HG03520 (cell line): ENCODE measurements at regions not wholly inside any gene's neighbourhood (a gene's known extent, or its start where the extent isn't known, plus 50 kb on each side); places are given as distances from the start of the nearest gene placed in this dataset.

ENCODE experiments used
- ATAC-seq: cut with Tn5 transposase; IDR thresholded peaks from one replicate; pipeline ENCODE4 v1.9.1; 2021; ENCODE audit warnings: mild to moderate bottlenecking, moderate library complexity; ENCODE audit not compliant: unreplicated experiment

DNA sequence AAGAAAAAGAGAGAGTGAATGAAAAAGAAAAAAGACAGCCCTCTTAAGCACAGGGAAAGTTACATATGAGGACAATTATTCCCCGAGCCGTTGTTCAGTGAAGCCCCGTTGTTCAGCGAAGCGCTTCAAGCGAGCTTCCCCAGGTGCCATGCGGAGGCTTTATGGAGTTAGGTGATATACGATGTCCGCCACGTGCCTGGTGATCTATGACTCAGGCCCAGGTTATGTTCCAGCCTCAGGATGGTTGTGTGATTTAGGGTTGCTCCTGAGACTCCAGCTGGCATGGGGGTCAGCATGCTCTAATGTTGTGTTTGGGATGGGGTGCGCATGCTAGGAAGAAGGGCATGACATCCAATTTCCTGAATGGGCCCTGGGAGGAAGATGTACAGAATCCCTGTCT, 365.6 kb downstream of the CDK5RAP2 start:
- ATAC-seq: no peak

DNA sequence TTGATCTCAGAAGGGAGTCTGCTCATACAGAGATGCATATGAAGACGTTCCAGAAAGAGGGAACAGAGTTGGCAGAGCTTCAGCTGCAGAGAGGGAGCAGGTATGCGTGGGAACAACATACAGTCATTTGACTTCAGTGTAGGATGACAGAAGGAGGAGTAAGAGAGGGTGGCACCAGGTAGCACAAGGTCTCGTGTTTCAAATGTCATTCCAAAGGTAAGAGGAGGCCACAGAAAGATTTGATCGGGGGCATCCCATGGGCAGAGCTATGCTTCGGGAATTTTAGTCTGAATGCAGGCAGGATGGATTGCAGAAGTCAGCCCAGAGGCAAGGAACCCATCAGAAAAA, 367.1 kb downstream of the CDK5RAP2 start:
- no peak for ATAC-seq

DNA sequence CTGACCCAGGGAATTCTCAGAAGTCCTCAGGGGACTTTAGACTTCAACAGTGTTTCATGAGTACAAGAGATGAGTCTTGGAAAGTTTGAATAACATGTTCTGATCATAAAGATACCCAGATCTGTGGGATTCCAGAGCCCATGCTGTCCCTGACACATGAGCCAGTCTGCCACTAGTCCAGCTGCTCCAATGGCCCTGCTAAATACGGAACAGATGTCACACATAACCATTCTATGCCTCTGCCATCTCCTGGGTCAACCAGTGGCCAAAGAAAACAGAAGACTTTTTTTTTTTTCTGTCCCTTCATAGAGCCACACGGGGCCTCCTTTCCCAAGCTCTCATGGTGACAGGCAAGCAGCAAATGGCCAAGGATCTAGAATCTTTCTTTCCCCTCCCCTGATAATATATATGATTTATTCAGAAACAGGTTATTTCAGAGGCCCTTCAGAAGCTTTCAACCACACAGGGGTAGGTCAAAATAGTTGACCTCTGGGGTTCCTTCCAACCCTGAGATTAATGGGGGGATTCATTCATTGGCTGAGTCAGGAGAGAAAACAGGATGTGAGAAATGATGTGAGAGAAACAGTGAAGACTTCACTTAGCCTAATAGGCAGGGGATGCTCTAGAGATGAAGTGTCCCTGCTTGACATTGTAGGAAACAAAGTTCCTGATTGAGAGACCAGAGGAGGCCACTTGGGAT, 367.7 kb downstream of the CDK5RAP2 start:
- no peak for ATAC-seq

DNA sequence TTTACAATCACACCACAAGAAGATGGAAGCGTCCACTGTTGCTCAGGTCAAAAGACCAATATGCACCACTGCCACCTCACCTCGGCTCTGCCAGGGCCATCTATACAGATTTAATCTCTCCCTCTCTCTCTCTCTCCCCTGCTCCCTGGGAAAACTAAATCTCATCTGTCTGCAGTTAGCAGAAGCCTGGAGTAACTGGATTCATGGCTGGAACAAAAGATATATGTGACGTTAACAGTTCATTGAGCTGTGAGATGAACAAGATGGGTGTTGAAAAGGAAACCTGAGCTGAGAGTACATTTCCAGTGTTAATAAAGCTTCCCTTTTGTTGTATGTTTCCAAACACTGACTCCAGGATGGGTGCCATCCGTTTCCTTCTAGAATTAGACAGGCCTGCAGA, 369.7 kb downstream of the CDK5RAP2 start:
- ATAC-seq: no peak

DNA sequence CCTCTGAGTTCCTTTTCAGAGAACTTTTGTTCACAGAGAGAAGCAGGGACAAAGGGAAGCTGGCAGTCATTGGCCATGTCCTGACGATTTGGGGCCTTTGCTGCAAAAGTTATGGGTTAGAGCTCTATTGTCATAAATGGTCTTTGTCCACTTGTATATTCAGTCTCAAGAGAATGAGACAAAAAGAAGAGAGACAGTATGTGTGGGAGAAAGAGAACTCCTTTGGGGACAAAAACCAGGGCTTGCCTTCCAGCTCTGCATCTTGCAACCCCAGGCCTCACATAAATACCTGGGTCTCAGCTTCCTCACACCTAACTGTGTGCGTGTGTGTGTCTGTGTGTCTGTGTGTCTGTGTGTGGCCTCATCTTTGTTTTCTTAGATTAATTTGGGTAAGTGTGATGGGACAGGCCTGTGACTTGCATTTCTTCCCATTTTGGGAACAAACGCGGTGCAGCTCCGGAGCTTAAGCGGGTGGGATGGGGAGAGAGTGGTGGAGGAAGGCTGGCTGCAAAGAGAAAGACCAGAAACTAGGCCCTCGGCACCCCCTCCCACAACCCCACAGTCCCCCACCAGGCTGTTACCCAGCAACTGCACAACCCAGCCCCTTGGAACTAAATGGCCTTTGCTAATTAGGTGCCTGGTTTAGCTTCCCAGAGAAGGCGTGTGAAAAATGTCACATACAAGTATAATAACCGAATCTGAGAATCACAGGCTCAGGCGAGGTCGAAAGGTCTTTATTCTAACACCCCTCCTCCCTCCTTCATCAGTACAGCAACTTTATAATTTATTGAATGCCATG, 376.9 kb downstream of the CDK5RAP2 start:
- no peak for ATAC-seq

DNA sequence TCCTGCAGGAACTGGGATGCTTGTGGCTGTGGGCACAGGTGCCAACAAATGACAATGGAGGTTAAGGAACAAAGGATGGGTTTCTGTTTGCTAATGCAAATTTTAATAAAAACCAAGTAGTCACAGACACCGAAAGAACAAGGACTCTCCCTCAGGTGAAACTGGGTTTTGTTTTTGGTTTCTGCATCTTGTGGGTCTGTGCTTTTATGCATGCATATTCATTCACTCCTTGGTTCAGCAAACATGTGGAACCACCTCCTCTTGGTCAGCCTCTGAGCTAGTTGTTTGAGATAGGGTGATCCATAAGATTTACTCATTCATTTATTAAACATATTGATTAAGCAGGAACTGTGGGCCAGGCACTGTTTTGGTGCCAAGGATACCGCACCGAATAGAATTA, 381.9 kb downstream of the CDK5RAP2 start:
- no peak for ATAC-seq

DNA sequence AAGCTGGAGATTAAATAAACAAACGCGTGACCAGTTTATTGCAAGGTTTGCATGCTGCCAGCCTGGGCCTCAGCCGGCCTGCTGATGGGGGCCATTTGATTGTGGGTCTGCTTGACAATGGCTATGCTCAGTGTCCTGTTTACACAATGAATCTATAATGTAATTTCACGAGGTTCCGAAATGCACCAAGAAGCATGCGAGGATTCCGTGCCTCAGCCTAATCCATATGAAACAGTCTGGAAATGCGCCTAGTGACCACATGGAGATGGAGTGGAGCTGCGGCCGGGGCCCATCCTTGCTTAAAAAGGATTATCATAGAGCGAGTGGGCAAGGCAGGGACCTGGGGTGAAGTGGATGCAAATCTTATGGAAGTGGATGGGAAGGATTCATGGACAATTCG, 382.4 kb downstream of the CDK5RAP2 start:
- ATAC-seq: no peak

DNA sequence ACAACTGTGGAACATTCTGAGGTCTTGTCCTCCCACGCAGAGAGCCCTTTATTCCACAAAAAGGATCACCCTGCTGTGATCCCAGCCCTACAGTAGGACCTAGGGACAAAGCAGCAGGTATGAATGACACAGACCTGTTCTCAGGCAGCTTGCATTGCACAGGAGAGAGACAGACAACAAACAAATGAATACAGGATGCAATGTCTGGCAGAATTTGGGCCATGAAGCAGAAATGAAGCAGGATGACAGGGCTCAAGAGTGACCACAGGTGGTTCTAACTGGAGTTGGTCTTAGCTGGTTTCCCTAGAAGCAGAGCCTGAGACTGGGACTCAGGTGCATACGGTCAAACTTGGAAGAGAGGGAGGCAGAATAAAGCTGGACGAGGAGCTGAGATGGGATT, 388.8 kb downstream of the CDK5RAP2 start:
- ATAC-seq: no peak

DNA sequence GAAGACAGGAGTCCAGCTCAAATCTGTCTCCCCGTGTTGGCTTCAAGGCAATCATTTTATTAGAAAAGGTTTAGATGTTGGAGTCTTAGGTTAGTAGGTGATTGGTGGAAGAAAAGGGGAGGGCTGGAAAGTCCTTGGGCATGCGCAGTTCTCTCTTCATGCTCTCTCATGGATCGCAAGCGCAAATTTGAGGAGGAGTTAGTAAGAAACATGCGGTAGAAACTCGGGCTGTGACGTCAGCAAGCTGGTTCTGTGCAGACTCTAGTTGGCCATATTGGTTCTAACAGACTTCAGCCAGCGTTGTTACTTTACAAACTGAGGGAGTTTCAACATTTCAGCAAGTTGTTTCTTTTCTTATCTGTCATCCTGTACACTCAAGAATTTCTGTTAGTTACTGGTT, 392.2 kb downstream of the CDK5RAP2 start:
- ATAC-seq: no peak

DNA sequence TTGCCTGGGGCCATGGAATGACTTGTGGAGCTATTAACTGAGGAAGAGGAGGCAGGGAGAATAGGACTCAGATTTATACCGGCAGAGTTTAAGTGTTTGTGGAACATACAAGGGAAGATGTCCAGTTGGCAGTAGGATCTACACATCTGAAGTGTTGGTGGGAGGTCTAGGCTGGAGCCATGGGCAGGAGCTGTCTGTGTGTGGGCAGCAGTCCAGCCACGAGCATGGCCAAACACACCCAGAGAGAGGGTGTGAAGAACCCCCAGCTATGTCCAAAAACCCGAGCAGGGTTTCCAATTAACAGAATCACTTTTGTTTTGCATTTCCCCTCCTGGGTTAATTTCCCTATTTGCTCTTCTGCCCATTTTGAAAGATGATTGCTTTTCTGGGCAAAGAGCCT, 393.7 kb downstream of the CDK5RAP2 start:
- no peak for ATAC-seq

DNA sequence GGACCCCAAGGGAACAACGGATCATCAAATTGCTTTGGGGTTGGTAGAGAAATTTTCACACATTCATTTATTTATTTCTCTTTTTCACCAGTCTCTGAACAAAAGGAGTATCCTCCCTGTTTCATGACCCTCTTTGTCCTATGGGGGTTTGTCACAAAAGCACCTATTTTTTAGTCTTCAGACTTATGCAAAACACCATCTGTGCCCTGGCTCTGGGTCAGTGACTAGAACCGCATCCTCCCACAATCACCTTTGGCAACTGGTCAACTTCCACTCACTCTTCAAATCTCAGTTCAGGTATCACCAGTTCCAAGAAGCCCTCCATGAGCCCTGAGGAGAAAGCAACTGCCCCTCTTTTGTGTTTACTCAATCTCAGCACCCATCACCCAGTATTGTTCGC, 395.7 kb downstream of the CDK5RAP2 start:
- ATAC-seq: no peak

DNA sequence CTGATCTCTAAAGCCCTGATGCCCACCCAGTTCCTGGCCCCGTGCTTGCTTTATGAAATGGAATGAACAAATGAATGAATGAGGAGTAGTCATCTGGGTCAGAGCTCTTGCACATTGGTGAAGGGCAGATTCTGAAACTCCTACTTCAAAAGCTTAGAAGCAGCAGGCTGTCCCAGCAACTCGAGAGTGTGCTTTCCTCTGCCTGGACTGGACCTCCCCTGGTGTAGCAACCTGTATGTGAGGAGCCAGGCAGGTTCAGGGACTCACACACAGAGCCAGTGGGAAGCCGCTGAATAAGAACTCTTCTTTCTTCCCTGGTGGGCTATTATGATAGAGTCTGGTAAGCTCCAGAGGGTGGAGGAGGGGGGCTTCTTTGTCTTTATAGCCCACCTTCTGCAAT, 396.4 kb downstream of the CDK5RAP2 start:
- ATAC-seq: no peak

DNA sequence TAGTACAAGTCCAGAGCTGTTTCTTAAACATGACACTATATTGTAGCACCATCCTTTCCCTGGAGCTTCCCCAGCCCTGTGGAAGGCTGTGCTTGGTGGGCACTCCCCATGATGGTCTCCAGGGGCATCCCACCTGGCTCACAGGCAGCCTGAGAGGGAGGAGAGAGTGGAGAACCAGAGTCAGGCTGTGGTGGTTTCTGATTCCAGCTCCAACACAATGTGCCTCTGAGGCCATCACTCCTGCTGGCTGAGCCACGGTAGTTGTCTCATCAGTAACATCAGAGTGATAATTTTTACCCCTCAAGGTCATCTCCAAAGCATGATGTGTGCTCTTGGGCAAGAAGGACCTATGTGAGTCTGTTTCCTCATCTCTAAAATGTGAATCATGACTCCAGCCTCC, 398.0 kb downstream of the CDK5RAP2 start:
- ATAC-seq: no peak

DNA sequence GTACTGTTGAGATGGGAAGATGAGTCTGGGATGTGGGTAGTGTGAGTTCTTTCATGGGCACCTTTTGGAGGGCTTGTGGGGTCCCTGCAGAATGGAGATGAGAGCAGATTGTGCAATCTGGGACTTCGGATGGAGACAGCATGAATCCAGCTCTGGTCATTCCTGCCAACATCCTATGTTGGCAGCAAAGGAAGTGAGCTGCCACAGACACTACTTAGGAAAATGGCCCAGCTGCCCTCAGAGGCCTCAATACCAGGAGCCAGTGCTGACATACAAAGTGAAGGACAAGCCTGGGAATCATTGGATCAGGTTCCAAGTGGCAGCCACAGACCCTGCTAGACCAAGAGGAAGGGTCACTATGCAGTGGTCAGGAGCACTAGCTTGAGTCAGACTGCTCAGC, 402.8 kb downstream of the CDK5RAP2 start:
- no peak for ATAC-seq

DNA sequence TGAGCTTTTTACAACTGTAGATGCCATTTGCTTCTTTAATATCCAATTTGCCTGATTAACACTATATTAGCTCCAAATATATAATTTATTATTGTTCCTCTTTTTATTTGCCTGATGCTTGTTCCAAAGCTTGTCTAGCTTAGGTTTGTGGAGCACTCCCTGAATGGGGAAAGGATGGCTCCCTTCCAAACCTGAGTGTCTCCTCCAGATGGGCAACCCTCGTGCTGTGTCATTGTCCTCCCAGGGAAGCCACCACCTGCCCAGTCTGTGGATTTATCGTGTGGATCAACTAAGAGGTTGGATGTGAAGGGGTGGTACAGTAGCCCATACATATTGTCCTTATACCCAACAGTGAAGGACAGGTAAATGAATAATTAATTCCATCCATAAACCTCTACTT, 404.9 kb downstream of the CDK5RAP2 start:
- no peak for ATAC-seq

DNA sequence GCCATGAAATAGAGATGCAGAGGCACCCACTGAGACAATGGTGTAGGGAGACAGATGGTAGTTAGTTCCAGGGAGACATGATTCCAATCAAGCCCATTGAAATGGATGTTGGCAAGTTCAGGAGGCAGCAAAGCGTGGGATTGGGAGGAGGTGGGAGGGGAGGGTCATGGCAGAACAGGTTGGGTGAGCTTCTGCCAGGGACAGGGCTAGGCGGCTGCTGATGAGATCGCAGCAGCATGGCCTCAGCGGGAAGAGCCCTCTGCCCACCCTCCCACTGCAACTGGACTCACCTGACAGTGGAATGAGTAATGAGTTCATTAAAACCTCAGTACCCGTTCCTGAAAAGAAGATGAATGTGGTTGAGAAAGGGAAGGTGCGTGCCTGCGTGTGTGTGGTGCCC, 418.2 kb downstream of the CDK5RAP2 start:
- no peak for ATAC-seq

DNA sequence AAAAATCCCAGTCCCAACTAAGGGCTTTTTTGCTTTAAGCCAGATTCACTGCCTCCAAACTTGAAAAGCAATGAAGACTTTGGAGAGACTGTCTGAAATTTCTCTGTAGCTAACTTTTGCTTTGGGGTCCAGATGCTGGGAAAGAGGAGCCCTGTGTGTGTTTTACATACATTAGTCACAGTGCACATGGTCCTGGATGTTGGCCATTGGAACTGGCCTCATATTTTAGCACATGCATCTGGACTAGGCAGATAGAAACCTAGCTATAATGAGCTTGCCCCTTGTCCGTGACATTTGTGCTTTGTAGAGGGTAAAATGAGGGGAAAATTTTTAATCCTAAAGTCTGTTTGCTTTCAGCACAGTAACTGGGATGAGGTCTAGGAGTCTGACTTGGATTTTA, 421.7 kb downstream of the CDK5RAP2 start:
- ATAC-seq: no peak

DNA sequence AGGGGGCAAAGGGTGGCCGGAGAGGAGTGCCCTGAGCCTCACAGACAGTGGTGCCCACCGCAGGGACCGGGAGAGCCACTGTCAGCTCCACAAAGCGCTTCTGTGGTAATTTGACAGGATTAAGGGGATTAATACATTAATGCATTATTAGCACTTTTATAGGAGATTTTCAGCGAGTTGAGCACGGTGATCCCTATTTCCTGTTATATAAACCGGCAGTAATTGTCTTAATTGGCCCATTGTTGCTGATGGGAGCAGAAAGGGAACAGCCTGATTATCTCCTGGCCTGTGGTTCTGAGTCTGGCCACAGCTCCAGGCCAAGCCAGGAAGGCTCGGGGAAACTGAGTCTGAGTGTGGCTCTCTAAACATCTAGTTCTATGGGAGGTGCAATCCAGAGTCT, 423.6 kb downstream of the CDK5RAP2 start:
- no peak for ATAC-seq

DNA sequence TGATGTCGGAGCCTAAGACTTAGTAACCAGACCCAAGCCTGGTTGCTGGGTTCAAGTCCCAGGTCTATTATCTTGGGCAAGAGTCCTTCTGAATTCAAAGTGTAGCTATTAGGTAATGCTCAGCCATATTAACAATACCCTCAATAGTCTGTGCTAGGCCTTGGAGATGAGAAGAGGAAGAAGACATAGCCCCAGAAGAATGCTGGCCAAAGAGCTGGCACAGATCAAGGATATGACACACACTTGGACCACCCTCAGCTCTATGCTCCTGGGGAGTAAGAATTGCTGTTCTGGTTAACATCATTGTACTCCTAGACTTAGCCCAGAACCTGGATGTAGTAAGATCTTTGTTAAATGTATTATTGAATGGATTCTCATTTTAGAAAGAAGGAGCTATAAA, 426.7 kb downstream of the CDK5RAP2 start:
- ATAC-seq: no peak

DNA sequence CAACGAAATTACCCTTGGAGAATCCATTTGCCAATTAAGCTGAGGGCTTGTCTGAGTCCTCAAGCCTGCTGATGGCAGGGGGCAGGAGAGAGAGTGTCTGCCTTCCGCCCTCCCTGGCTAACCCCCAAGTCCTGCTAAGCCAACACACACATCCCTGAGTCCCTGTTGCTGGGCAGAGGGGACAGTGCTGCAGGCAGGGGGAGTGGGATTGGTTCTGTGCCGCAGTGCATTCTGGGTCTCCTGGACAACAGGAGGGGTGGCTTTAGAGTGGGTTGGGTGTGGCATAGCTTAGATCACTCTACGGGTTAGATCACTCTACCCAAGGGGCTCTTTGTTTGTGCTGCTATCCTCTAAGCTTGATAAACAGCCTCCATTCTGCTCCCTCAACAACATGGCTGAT, 427.7 kb downstream of the CDK5RAP2 start:
- no peak for ATAC-seq

DNA sequence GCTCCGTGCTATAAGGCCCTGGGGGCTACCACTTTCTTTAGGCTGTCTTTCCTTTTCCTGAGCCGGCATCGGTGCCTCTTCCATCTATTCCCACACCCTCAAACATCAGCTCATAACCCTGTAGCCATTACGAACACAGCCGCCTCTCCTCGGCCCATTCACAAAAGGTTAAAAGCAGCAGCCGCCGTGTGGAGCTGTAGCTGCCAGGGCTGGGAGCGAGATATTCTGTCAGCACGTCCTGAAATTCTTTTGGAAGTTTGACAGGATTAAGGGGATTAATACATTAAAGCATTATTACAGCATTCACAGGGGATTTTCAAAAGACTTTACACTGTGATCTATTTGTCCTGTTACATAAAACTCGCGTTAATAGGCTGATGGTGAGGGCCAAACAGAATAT, 428.2 kb downstream of the CDK5RAP2 start:
- no peak for ATAC-seq

DNA sequence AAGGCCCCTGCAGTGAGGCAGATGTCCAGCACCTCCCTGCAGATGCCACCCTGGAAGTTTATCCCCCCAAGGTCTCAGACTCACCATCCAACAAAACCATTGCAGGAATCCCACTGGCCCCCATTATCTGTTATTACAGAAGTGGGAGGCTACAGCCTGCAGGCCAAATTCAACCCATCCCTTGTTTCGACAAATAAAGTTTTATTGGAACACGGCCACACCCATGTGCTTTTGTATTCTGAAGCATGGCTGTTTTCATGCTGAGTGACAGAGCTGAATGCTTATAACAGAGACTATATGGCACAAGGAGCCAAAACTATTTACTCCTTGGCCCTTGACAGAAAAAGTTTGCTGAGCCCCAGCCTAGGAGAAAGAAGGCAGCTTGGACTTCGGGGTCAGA, 428.8 kb downstream of the CDK5RAP2 start:
- no peak for ATAC-seq

DNA sequence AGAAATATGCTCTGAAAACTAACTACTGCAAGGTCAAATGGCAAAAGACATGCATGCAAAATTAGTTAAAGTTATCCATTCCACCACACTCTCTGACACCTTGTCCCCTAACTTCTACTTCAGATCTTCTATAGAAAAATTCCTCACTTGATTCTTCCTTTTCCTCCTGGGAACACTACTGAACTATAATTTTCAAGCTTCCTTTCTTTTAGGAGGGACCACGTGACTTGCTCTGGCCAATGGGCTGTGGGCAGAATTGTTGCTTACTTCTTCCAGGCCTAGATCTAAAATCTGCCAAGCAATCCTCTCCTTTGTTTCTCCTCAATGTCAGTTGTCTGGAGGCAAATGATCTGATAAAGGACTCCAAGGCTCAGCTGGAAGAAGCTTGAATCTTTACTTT, 441.0 kb downstream of the CDK5RAP2 start:
- ATAC-seq: no peak
